Fibroblast of mammary gland (primary cell): ENCODE measurements at regions not wholly inside any gene's neighbourhood (a gene's known extent, or its start where the extent isn't known, plus 50 kb on each side); places are given as distances from the start of the nearest gene placed in this dataset.

Experiments used
- DNase-seq: peaks from one replicate; pipeline ENCODE4 v3.0.0-alpha.2; 2010; ENCODE audit warnings: low read depth
- H3K4me3 ChIP-seq: 2 replicates; pipeline ENCODE4 v1.5.1; 2011; ENCODE audit warnings: low read depth, mild to moderate bottlenecking, low read length, moderate library complexity; ENCODE audit not compliant: control insufficient read depth
- CTCF ChIP-seq: conservative IDR thresholded peaks from 2 replicates; pipeline ENCODE4 v1.5.1; 2011; ENCODE audit warnings: low read depth, low read length, inconsistent platforms; ENCODE audit not compliant: control insufficient read depth, insufficient read depth

GRCh38 chr10:57300718-57301117, 939.7 kb upstream of the ZWINT start:
- H3K4me3 ChIP-seq, result no peak overlapping the region
- DNase-seq, result no peak
- no peak for TF ChIP-seq CTCF

GRCh38 chr10:57294698-57295097, 933.6 kb upstream of the ZWINT start:
- DNase-seq, result no peak

GRCh38 chr10:57288754-57289153, 927.7 kb upstream of the ZWINT start:
- H3K4me3 ChIP-seq, result no peak overlapping the region
- no peak for DNase-seq
- no peak for TF ChIP-seq CTCF

More at GRCh38 chr10:57294698-57295097, 933.6 kb upstream of the ZWINT start:
- H3K4me3 ChIP-seq, result no peak overlapping the region
- no peak for TF ChIP-seq CTCF

GRCh38 chr10:57262892-57263291, 901.8 kb upstream of the ZWINT start:
- DNase-seq, result no peak
- no peak overlapping the region for H3K4me3 ChIP-seq
- no peak for TF ChIP-seq CTCF

- H3K4me3 ChIP-seq, result no peak overlapping the region
- DNase-seq, result no peak
- no peak for TF ChIP-seq CTCF
Measured at GRCh38 chr10:57260175-57260574, 899.1 kb upstream of the ZWINT start.

- H3K4me3 ChIP-seq, result no peak overlapping the region
- no peak for TF ChIP-seq CTCF
- no peak for DNase-seq
Measured at GRCh38 chr10:57249615-57250281, 888.7 kb upstream of the ZWINT start.

GRCh38 chr10:57247271-57247670, 886.2 kb upstream of the ZWINT start:
- DNase-seq, result no peak
- no peak overlapping the region for H3K4me3 ChIP-seq
- no peak for TF ChIP-seq CTCF
